A673 (cell line): ENCODE measurements at regions not wholly inside any gene's neighbourhood (a gene's known extent, or its start where the extent isn't known, plus 50 kb on each side); places are given as distances from the start of the nearest gene placed in this dataset.

Experiments
- BruUV-seq: library from RNA; stranded (reverse); fragments of 400-500 nt; replicated peaks from 2 replicates; lab custom pipeline; 2021; lab: Mats Ljungman, UMichigan
- CTCF ChIA-PET: fragments of 300-600 bp; sonication (Branson Sonifier 250); formaldehyde crosslinking; loops from one replicate; lab custom pipeline; 2022; ENCODE audit warnings: antibody characterized with exemption; lab: Charles Lee
- POLR2A ChIA-PET: fragments of 300-600 bp; sonication (Branson Sonifier 250); formaldehyde crosslinking; loops from one replicate; lab custom pipeline; 2022; ENCODE audit warnings: antibody characterized with exemption; ENCODE audit not compliant: low non-redundant PET; lab: Charles Lee
- DNase-seq: peaks from one replicate; pipeline ENCODE4 v3.0.0-alpha.2; 2015; ENCODE audit warnings: low spot score
- H3K27ac ChIP-seq: fragments of 200-600 bp; sonication (generic); 2 replicates; pipeline ENCODE4 v1.5.1; 2016; ENCODE audit warnings: mixed run types, low read depth, mild to moderate bottlenecking, mixed read lengths, antibody characterized with exemption, low read length; ENCODE audit not compliant: poor library complexity, severe bottlenecking
- H3K27me3 ChIP-seq: fragments of 200-600 bp; sonication (generic); replicated peaks from 2 replicates; pipeline ENCODE4 v1.6.1; 2017; ENCODE audit warnings: mixed run types, low read depth, mild to moderate bottlenecking, mixed read lengths, antibody characterized with exemption, low read length; ENCODE audit not compliant: insufficient read depth, poor library complexity
- H3K36me3 ChIP-seq: fragments of 200-600 bp; sonication (generic); 2 replicates; pipeline ENCODE4 v1.6.1; 2016; ENCODE audit warnings: mixed run types, mild to moderate bottlenecking, mixed read lengths, antibody characterized with exemption, low read length; ENCODE audit not compliant: insufficient read depth, poor library complexity, severe bottlenecking
- H3K4me1 ChIP-seq: fragments of 200-600 bp; sonication (generic); 2 replicates; pipeline ENCODE4 v1.6.1; 2017; ENCODE audit warnings: mixed run types, mild to moderate bottlenecking, mixed read lengths, antibody characterized with exemption, low read length; ENCODE audit not compliant: insufficient read depth, poor library complexity, severe bottlenecking
- H3K4me3 ChIP-seq: fragments of 200-600 bp; sonication (generic); 2 replicates; pipeline ENCODE4 v1.5.1; 2016; ENCODE audit warnings: low read depth, mixed run types, mild to moderate bottlenecking, mixed read lengths, low read length; ENCODE audit not compliant: poor library complexity, severe bottlenecking
- H3K9me3 ChIP-seq: fragments of 200-600 bp; sonication (generic); 2 replicates; pipeline ENCODE4 v1.6.1; 2016; ENCODE audit warnings: mixed run types, low read depth, mild to moderate bottlenecking, mixed read lengths, antibody characterized with exemption, low read length; ENCODE audit not compliant: poor library complexity, severe bottlenecking
- CTCF ChIP-seq: fragments of 300-800, 200-600 bp; sonication (generic); conservative IDR thresholded peaks from 2 replicates; pipeline ENCODE4 v1.5.1; 2017; ENCODE audit warnings: low read depth, mild to moderate bottlenecking, antibody characterized with exemption, low read length, moderate library complexity, mixed read lengths
- EZH2 ChIP-seq: fragments of 200-600 bp; sonication (generic); IDR thresholded peaks from 2 replicates; pipeline ENCODE4 v1.6.1; 2017; ENCODE audit warnings: borderline replicate concordance, low read depth, mild to moderate bottlenecking, mixed read lengths, antibody characterized with exemption, low read length; ENCODE audit not compliant: poor library complexity, severe bottlenecking
- intact Hi-C: fragments of 100-400 bp; cut with micrococcal nuclease; formaldehyde crosslinking; loops from one replicate; pipeline ENCODE4 v1.10.0; 2022; ENCODE audit not compliant: unreplicated experiment

GRCh38 chr5:163995206-163995605, 489.8 kb downstream of the MAT2B start:
- H3K9me3 ChIP-seq = no peaks in the 10 kb centered on the region
- BruUV-seq = no TSS peak
- no peaks in the 10 kb centered on the region for H3K4me1 ChIP-seq
- H3K27ac ChIP-seq = no peak overlapping the region
- TF ChIP-seq EZH2 (no peak), CTCF (no peak)
- no peak overlapping the region for H3K4me3 ChIP-seq
- ChIA-PET CTCF (no interaction called here), POLR2A (no interaction called here)
- no peak for DNase-seq
- no peaks in the 10 kb centered on the region for H3K27me3 ChIP-seq
- no peaks in the 10 kb centered on the region for H3K36me3 ChIP-seq
- intact Hi-C loops = no loop called here

DNA sequence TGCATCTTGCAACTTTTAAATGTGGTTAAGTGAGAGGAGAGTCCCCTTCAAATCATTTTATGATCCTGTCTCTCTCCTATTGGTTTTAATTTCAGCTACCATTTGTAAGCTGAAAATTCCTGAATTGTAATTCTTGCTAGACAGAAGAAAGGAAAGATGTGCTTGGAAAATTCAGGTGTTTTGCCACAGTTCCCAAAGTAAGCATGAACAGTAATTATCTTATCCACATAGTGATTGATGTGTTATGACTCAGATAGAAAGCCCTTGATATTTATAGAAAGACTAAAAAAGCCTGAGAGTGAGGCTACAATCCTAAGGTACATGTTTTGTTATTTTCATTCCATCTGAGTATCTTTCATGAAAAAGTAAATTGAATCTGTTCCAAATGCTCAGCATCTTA, 492.5 kb downstream of the MAT2B start:
- TF ChIP-seq EZH2 = no peak
- TF ChIP-seq CTCF = no peak
- BruUV-seq = no TSS peak
- Histone ChIP-seq H3K27me3 (no peaks in the 10 kb centered on the region), H3K36me3 (no peaks in the 10 kb centered on the region), H3K9me3 (no peaks in the 10 kb centered on the region), H3K4me3 (no peak overlapping the region), H3K27ac (no peak overlapping the region), H3K4me1 (no peaks in the 10 kb centered on the region)
- ChIA-PET POLR2A (no interaction called here), CTCF (no interaction called here)
- intact Hi-C loops = no loop called here
- DNase-seq = no peak

DNA sequence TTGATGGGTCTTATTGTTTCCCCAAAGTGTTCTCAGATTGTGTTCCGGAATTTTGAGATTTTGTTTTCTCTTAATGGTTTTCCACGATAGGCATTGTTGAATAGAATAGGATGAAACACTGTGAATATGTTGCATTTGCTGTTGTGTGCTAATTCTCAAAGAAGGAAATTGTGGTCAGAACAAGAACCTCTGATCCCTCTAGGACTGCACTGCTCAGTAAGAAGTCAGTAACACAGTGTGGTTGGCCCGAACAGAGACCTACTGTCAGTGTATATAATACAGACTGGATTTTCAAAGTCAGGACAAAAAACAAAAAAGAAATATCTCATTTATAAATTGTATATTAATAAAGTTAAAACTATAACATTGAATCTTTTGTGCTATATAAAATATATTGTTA, 494.8 kb downstream of the MAT2B start:
- no peak for DNase-seq
- no TSS peak for BruUV-seq
- Histone ChIP-seq H3K4me1 (no peaks in the 10 kb centered on the region), H3K9me3 (no peaks in the 10 kb centered on the region), H3K36me3 (no peaks in the 10 kb centered on the region), H3K4me3 (no peak overlapping the region), H3K27ac (no peak overlapping the region), H3K27me3 (no peaks in the 10 kb centered on the region)
- POLR2A ChIA-PET = no interaction called here
- CTCF ChIA-PET = no interaction called here
- intact Hi-C loops = loop anchor here (10.0 kb wide), 1 partner anchor 305 kb away; no protein-coding TSS in a partner anchor
- TF ChIP-seq EZH2 (no peak), CTCF (no peak)
